NB4 (cell line): ENCODE measurements at regions not wholly inside any gene's neighbourhood (a gene's known extent, or its start where the extent isn't known, plus 50 kb on each side); places are given as distances from the start of the nearest gene placed in this dataset.

Source experiments
- MAX ChIP-seq: IDR thresholded peaks from 2 replicates; pipeline ENCODE4 v1.6.1; 2011; ENCODE audit warnings: low read depth, low read length
- POLR2A ChIP-seq: IDR thresholded peaks from 2 replicates; pipeline ENCODE4 v1.6.1; 2011; ENCODE audit warnings: mild to moderate bottlenecking; ENCODE audit not compliant: insufficient read length; ENCODE audit errors: extremely low read depth

DNA sequence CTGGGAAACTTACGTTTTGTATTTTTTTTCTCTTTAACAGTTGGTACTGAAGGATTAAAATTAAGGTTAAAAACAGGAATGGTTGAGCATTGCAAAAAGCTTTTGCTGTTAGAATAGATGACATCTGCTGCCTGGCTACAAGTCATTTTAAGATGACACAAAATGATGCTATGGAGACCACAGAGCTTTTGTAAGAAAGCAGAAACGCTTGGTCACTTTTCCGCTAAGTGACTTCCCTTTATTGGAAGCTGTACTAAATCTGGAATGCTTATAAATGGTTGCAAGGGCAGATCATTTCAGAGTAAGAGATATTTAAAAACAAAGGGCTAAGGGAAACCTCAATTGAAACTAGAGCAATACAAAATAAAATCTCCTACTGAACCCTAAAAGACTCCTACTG lies 544.0 kb downstream of the STK39 start:
- TF ChIP-seq POLR2A (no peak), MAX (no peak)
